ENCODE measurements at regions not wholly inside any gene's neighbourhood (a gene's known extent, or its start where the extent isn't known, plus 50 kb on each side); places are given as distances from the start of the nearest gene placed in this dataset.

DNA sequence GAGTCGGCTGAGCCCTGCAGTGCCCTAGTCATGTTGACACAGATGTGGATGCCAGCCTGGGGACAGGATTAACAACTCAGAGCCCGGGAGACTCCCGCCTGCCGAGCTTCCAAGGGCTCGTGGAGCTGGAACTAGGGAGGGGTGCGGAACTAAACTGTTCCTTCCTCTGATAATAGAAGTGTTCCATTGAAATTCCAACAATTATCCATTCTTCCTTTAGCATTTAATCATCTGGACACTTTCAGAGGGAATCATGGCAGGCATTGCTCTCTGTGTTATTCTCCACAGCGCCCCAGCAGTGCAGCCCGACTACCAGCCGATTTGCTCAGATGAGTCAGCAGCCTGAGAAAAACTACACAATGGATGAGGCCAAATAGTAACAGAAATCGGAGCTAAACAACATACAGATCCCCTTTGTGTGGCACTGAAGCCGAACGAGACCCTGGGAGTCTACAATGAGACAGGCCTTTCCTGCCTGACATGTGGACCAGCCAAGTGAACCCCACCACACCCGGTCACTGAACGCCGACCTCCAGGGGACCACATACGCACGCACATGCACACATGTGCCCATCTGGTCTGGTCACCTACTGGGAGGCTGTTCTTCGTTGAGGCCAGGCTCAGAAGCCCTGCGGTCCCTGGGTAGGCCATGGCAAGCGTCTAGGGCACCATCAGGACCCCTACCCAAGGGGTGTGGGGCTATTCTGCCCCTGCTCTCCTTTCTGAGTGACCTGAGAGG, 238.4 kb upstream of the AFDN start:
- CTCF ChIA-PET (ENCODE audit: unreplicated experiment): no interaction called here
- Histone ChIP-seq H3K27ac (ENCODE audit: low read depth, low read length, poor library complexity, severe bottlenecking) (no peak overlapping the region), H3K4me1 (ENCODE audit: insufficient read depth, low read length, poor library complexity, severe bottlenecking) (no peaks in the 10 kb centered on the region), H3K4me2 (ENCODE audit: low read length) (no peak overlapping the region), H3K36me3 (ENCODE audit: insufficient read depth, low read length) (no peaks in the 10 kb centered on the region), H3K79me2 (ENCODE audit: insufficient read depth, low read depth, low read length) (no peaks in the 10 kb centered on the region), H4K20me1 (ENCODE audit: insufficient read depth, low read length) (no peaks in the 10 kb centered on the region), H3K9me3 (ENCODE audit: low read length) (0 out of 2 replicates have a peak, but pooled peaks cover 4% of the 10 kb centered on the region), H2AFZ (ENCODE audit: low read length) (no peak overlapping the region), H3K4me3 (ENCODE audit: low read depth, low read length, poor library complexity, severe bottlenecking) (no peak overlapping the region), H3K9me2 (ENCODE audit: insufficient read depth, low read length) (no peaks in the 10 kb centered on the region)
- no peak for DNase-seq (ENCODE audit: low spot score)
- intact Hi-C loops (cut with micrococcal nuclease; ENCODE audit: unreplicated experiment): no loop called here
- BruUV-seq (replicated peaks): no TSS peak
- POLR2A ChIA-PET: no interaction called here
- TF ChIP-seq CTCF (conservative IDR thresholded peaks at IDR 0.05; ENCODE audit: low read length): no peak

DNA sequence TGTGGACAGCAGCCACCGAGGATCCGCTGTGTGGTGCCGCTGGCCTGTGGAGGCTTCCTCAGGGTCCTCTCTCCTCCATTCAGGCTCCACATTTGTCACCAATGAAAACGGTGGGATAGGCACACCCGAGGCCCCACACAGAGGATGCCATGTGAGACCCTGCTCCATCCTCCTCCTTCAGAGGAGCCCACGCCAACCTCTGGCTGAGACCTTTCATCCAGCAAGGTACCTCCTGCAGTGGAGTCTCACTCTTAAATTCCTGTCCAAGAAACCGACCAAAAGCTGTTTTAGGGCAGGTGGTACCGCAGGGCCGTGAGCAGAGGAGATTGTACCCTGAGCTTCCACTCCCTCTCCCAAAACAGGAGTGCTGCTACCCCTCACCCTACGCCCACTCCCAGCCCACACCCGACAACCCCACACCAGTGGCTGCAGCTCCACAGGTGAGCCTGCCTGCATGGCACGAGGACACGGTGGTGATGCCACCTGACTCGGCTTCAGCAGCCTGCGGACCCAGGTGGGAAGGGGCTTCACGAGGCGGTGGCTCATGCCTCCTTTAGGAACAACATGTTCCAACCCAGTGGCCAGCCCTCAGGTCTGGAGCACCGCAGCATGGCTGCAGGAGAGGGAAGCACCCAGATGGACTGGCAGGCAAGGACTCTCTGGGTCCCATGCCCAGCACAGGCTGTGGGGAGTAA, 237.6 kb upstream of the AFDN start:
- no peaks in the 10 kb centered on the region for H3K9me2 ChIP-seq (ENCODE audit: insufficient read depth, low read length)
- no peaks in the 10 kb centered on the region for H3K36me3 ChIP-seq (ENCODE audit: insufficient read depth, low read length)
- H3K4me2 ChIP-seq (ENCODE audit: low read length): no peak overlapping the region
- ChIA-PET POLR2A (no interaction called here), CTCF (ENCODE audit: unreplicated experiment) (no interaction called here)
- H4K20me1 ChIP-seq (ENCODE audit: insufficient read depth, low read length): no peaks in the 10 kb centered on the region
- H3K27ac ChIP-seq (ENCODE audit: low read depth, low read length, poor library complexity, severe bottlenecking): no peak overlapping the region
- no TSS peak for BruUV-seq (replicated peaks)
- H3K4me1 ChIP-seq (ENCODE audit: insufficient read depth, low read length, poor library complexity, severe bottlenecking): no peaks in the 10 kb centered on the region
- no peaks in the 10 kb centered on the region for H3K79me2 ChIP-seq (ENCODE audit: insufficient read depth, low read depth, low read length)
- TF ChIP-seq CTCF (conservative IDR thresholded peaks at IDR 0.05; ENCODE audit: low read length) (no peak), EZH2phosphoT487 (IDR thresholded peaks at IDR 0.05; ENCODE audit: borderline replicate concordance, low read depth, low read length) (no peak)
- no peaks in the 10 kb centered on the region for H3K9me3 ChIP-seq (ENCODE audit: low read length)
- H2AFZ ChIP-seq (ENCODE audit: low read length): no peak overlapping the region
- DNase-seq (ENCODE audit: low spot score): no peak
- intact Hi-C loops (cut with micrococcal nuclease; ENCODE audit: unreplicated experiment): no loop called here
- H3K4me3 ChIP-seq (ENCODE audit: low read depth, low read length, poor library complexity, severe bottlenecking): no peak overlapping the region

DNA sequence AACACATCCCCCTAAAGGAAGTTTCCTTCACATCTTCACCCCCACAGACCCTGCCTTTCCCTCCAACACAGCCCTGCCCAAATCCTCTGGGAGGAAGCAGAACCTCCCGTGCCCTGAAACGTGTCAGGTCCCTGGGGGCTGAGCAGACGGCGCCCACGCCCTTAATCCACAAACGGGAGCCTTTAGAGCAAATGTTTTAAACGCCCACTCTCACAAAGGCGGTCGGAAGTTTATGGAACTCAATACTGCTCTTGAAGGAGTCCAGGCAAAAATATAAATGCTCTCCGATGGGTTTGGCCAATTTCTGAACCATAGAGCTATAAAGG, 237.1 kb upstream of the AFDN start:
- POLR2A ChIA-PET: no interaction called here
- no TSS peak for BruUV-seq (replicated peaks)

More for the DNA sequence above, 237.1 kb upstream of the AFDN start:
- CTCF ChIA-PET (ENCODE audit: unreplicated experiment): no interaction called here
- Histone ChIP-seq H3K27ac (ENCODE audit: low read depth, low read length, poor library complexity, severe bottlenecking) (no peak overlapping the region), H3K4me3 (ENCODE audit: low read depth, low read length, poor library complexity, severe bottlenecking) (no peak overlapping the region), H3K4me1 (ENCODE audit: insufficient read depth, low read length, poor library complexity, severe bottlenecking) (no peaks in the 10 kb centered on the region), H3K36me3 (ENCODE audit: insufficient read depth, low read length) (no peaks in the 10 kb centered on the region), H2AFZ (ENCODE audit: low read length) (no peak overlapping the region), H3K9me3 (ENCODE audit: low read length) (no peaks in the 10 kb centered on the region), H3K79me2 (ENCODE audit: insufficient read depth, low read depth, low read length) (no peaks in the 10 kb centered on the region), H3K9me2 (ENCODE audit: insufficient read depth, low read length) (no peaks in the 10 kb centered on the region), H4K20me1 (ENCODE audit: insufficient read depth, low read length) (no peaks in the 10 kb centered on the region), H3K4me2 (ENCODE audit: low read length) (no peak overlapping the region)
- intact Hi-C loops (cut with micrococcal nuclease; ENCODE audit: unreplicated experiment): no loop called here
- DNase-seq (ENCODE audit: low spot score): no peak
- TF ChIP-seq EZH2phosphoT487 (IDR thresholded peaks at IDR 0.05; ENCODE audit: borderline replicate concordance, low read depth, low read length): no peak
- no peak for TF ChIP-seq CTCF (conservative IDR thresholded peaks at IDR 0.05; ENCODE audit: low read length)
